Esophagus mucosa (tissue), 1 donor: ENCODE measurements at regions not wholly inside any gene's neighbourhood (a gene's known extent, or its start where the extent isn't known, plus 50 kb on each side); places are given as distances from the start of the nearest gene placed in this dataset.
"Not testable (repeated sequence)": the region's sequence is repeated elsewhere in the genome, so short reads cannot be mapped to it uniquely, and the experiment has no call there.

Source experiments
- ATAC-seq: fragments of 200-7000 bp; cut with Tn5 transposase; one replicate; pipeline ENCODE4 v1.9.1; 2020
- donor health status: DM: yes; HTN: yes; CAD: no.

- no peak for ATAC-seq
These were observed 100.3 kb upstream of the PMAIP1 start for GRCh38 chr18:59799383-59800015.

GRCh38 chr18:59795882-59796281 is 98.7 kb upstream of the CCBE1 start:
- no peak for ATAC-seq

DNA sequence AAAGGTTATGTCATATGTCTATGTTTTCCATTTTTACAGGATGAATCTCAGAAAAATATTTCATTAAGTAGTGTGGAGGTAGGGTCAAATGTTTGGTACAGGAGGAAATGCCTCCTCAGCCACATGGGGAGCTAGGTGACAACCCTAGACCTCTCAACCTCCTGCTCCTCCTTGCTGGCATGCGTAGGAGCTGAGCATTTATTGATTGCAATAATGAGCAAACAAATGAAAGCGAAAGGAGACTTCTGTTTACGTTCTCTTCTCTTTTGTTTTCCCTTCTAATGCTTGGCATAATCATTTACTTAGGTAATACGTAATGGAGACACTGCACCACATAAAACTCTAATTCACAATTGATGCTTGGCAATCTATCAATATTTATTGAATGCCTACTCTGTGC is 95.1 kb upstream of the CCBE1 start:
- no peak for ATAC-seq

DNA sequence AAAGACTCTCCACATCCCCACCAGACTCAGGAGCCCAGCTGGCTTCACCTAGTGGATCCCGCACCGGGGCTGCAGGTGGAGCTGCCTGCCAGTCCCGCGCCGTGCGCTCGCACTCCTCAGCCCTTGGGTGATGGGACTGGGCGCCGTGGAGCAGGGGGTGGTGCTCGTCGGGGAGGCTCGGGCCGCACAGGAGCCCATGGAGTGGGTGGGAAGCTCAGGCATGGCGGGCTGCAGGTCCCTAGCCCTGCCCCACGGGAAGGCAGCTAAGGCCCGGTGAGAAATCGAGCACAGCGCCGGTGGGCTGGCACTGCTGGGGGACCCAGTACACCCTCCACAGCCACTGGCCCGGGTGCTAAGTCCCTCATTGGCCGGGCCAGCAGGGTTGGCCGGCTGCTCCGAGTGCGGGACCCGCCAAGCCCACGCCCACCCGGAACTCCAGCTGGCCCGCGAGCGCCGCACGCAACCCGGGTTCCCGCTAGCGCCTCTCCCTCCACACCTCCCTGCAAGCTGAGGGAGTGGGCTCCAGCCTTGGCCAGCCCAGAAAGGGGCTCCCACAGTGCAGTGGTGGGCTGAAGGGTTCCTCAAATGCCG is 93.2 kb upstream of the CCBE1 start:
- not testable (repeated sequence) for ATAC-seq

DNA sequence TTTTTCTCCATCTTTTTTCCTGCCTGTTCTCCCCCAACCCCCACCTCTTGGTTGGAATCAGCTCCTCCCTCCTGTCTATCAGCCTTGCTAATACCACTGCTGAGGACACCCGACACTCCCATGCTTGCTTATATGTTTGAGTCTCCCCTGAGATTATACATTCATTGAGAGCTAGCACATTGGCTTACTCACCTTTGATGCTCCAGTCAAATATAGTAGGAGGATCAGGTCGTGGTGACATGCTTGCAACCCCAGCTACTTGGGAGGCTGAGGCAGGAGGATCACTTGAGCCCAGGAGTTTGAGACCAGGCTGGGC is 91.5 kb upstream of the CCBE1 start:
- no peak for ATAC-seq

GRCh38 chr18:59787998-59788790 is 91.0 kb upstream of the CCBE1 start:
- ATAC-seq, result no peak

DNA sequence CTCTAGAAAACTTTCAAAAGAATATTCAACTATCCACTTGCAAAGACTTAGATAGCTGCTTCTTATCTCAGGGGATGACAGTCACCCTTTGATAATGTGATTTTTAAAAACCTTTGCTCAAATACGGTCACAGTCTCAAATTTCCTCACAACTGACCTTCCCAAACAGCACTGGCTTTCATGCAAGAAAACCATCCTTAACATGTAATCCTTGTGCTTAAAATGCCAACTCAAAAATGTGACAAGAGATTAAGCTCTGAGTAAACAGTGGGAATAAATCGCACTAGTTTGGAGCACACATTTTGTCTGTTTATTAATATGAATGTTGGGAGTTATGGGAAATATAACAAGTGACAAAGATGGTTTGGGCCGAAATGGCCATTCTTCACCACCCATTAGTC is 87.5 kb upstream of the CCBE1 start:
- no peak for ATAC-seq

- ATAC-seq, result no peak
These were observed 85.9 kb upstream of the CCBE1 start for GRCh38 chr18:59783138-59783537.

GRCh38 chr18:59779979-59780378 is 82.8 kb upstream of the CCBE1 start:
- ATAC-seq, result no peak

- no peak for ATAC-seq
These were observed 81.2 kb upstream of the CCBE1 start for GRCh38 chr18:59778434-59778833.

- no peak for ATAC-seq
These were observed 80.4 kb upstream of the CCBE1 start for GRCh38 chr18:59777636-59778035.

- no peak for ATAC-seq
These were observed 72.1 kb upstream of the CCBE1 start for GRCh38 chr18:59769129-59769865.

DNA sequence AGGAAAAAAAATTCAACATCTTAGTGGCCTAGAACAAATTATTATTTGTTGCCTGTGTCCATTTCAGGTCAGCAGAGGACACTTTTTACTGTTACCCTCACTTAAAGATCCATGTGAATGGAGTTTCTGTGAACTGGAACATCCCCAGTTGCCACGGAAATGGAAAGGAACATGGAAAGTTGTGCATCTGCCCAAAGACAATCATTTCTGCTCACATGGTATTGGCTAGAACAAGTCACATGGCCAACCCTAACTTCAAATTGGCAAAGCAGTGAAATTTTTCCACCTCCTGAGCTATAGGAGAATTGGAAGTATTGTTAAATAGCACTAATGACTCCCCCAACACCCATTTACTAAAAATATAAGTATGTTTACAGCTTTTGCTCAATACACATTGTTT is 71.2 kb upstream of the CCBE1 start:
- no peak for ATAC-seq

- no peak for ATAC-seq
These were observed 70.5 kb upstream of the CCBE1 start for GRCh38 chr18:59767732-59768131.

DNA sequence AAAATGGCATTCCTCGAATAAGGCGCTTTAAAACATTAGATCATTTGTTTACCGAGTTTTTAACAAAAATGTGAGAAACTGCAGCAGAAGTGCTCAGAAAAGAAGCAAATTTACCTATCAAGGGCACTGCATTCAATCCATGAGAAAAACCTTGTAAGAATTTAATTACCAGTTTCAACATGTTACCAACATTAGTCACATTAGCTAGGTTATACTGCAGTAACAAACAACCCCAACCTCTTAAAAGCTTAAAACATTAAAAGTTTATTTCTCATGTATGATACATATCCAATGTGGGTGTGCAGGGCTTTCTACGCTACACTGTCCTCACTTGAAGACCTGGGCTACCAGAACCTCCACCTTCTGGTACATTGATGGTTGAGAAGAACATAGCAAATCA is 68.1 kb upstream of the CCBE1 start:
- ATAC-seq, result no peak

- ATAC-seq, result no peak
These were observed 67.1 kb upstream of the CCBE1 start for GRCh38 chr18:59764281-59764680.

- ATAC-seq, result no peak
These were observed 66.4 kb upstream of the CCBE1 start for GRCh38 chr18:59763541-59764136.

- ATAC-seq, result no peak
These were observed 63.7 kb upstream of the CCBE1 start for GRCh38 chr18:59760619-59761600.

DNA sequence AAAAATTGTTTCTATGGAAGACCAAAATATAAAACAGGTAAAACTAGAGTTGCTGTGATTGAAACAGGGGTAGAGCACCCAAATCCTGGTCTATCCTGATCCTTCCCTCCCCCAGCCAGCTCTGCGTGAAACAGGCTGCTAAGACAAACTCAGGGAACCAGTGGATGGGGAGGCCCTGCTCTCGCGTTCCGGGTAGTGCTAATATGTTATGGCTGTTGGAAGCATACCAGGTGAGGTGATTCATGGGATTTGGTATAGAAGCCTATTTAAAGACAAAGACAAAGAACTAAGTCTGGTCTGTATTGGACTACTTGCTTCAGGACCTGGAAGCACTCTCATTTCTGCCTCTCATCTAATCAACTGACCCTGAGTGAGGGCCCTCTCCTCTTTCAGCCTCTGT is 63.0 kb upstream of the CCBE1 start:
- ATAC-seq, result no peak

GRCh38 chr18:59758837-59759236 is 61.6 kb upstream of the CCBE1 start:
- ATAC-seq, result no peak

DNA sequence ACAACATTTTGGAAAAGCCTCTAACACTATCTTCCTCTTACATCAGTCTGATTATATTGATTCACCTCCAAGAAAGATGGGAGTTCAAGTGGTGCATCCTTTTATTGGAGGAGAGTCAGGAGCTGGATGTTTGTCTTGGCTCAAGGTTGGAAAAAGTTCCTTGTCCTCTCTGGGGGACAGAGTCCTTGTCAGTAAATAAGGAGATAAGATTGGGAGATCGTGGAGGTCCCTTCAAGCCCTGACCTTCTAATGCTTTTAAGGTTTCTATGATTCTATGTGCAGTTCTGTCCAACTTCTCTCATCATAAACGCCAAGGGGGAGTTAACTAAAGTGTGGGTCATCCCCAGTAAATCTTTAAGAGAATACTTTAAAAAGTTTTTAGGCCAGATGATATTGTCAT is 60.9 kb upstream of the CCBE1 start:
- no peak for ATAC-seq

DNA sequence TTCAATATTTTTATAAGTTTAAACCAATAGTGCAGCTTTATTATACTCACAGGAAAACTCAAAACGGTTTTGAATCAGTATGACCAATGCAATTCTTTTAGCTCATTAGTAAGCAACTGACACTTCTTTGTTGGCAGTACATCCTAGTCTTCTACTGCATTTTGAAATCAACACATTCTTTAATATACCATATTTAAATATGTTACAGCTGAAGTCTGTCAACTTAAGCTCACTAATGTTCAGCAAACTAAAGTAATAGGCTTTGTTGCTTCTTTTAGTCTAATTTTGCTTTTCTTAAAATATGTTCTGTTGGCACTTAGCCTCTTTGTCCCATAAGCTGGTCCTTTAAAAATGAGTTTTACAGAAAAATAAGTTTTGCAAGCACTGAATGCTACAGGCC is 55.4 kb upstream of the CCBE1 start:
- ATAC-seq, result no peak
